Stimulated activated CD4-positive, alpha-beta T cell treated with anti-CD3 and anti-CD28 coated beads, TNF-alpha, amount 100 ng/mL, for 1 hour (primary cell): ENCODE measurements at regions not wholly inside any gene's neighbourhood (a gene's known extent, or its start where the extent isn't known, plus 50 kb on each side); places are given as distances from the start of the nearest gene placed in this dataset.

ENCODE experiments used
- DNase-seq, 3 donors: peaks; one replicate each; pipeline ENCODE4 v3.0.0-alpha.2; 2020; ENCODE audit warnings: low read depth in 3 of 3, low spot score in 1 of 3

DNA sequence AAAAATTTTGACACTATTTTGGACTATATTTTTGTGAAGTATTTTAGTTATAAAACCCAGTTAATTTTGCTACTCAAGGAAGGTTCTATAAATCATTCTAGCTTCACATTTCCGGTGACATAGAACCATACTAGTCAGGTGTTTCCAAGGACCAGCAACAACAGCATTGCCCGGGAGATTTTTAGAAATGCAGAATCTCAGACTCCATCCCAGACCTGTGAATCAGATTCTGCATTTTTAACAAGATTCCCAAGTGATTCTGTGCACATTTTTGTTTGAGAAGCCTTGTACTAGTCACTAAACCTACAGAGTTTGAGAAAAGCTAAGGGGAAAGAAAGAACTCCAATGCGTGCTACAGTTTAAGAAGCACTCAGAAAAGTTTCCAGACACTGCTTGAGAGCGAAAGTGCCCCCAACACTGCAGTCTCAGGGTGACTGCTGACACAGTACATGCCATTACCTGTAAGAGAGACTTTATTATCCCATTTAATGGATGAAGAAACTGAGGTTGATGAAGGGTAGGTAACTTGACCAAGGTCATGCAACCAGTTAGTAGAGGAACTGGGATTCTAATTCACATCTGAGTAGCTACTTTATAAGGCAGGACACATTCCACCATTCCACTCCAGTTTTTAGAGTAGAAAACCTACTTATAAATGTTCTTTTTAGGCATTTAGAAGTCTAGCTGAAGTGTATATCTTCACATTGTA, 49.7 kb upstream of the USP3 start:
- DNase-seq: no peak
